ENCODE measurements at regions not wholly inside any gene's neighbourhood (a gene's known extent, or its start where the extent isn't known, plus 50 kb on each side); places are given as distances from the start of the nearest gene placed in this dataset.

- TF ChIP-seq CTCF (conservative IDR thresholded peaks at IDR 0.05; ENCODE audit: low read depth, low read length) (no peak), EZH2 (IDR thresholded peaks at IDR 0.05; ENCODE audit: borderline replicate concordance, low read depth, low read length, poor library complexity, severe bottlenecking) (no peak)
These were observed 499.0 kb upstream of the CHAC2 start for GRCh38 chr2:53268626-53269025.
